NCI-H226 (cell line): ENCODE measurements at regions not wholly inside any gene's neighbourhood (a gene's known extent, or its start where the extent isn't known, plus 50 kb on each side); places are given as distances from the start of the nearest gene placed in this dataset.
"Not testable (repeated sequence)": the region's sequence is repeated elsewhere in the genome, so short reads cannot be mapped to it uniquely, and the experiment has no call there.

Experiments used
- DNase-seq: peaks from one replicate; pipeline ENCODE4 v3.0.0-alpha.2; 2015

GRCh38 chr10:20486791-20487190, 410.3 kb downstream of the NEBL start:
- DNase-seq, result no peak

GRCh38 chr10:20485554-20485953, 411.6 kb downstream of the NEBL start:
- DNase-seq, result no peak

GRCh38 chr10:20481054-20481453, 416.1 kb downstream of the NEBL start:
- DNase-seq, result no peak

DNA sequence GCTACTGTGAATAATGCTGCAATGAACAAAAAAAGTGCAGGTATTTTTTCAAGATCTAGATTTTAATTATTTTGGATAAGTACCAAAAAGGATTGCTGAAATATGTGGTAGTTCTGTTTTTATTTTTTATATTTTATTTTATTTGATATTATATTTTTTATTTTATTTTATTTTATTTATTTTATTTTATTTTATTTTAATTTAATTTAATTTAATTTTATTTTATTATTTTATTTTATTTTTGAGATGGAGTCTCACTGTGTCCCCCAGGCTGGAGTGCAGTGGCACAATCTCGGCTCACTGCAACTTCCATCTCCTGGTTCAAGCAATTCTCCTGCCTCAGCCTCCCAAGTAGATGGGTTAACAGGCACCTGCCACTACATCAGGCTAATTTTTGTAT, 416.5 kb downstream of the NEBL start:
- not testable (repeated sequence) for DNase-seq

DNA sequence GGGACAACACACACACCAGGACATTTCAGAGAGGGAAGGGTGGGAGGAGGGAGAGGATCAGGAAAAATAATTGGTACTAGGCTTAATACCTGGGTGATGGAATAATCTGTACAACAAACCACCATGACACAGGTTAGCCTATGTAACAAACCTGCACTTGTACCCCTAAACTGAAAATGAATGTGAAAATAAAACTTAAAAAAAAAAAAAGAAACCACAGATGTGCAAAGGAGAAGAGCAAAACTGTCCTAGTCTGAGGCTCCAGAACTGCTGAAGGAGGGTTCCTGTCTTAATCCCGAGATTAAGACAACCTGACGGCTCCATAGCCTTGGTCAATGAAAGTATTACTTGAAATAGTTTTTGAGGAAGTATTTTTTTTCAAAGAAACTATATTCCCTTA, 423.0 kb downstream of the NEBL start:
- no peak for DNase-seq

DNA sequence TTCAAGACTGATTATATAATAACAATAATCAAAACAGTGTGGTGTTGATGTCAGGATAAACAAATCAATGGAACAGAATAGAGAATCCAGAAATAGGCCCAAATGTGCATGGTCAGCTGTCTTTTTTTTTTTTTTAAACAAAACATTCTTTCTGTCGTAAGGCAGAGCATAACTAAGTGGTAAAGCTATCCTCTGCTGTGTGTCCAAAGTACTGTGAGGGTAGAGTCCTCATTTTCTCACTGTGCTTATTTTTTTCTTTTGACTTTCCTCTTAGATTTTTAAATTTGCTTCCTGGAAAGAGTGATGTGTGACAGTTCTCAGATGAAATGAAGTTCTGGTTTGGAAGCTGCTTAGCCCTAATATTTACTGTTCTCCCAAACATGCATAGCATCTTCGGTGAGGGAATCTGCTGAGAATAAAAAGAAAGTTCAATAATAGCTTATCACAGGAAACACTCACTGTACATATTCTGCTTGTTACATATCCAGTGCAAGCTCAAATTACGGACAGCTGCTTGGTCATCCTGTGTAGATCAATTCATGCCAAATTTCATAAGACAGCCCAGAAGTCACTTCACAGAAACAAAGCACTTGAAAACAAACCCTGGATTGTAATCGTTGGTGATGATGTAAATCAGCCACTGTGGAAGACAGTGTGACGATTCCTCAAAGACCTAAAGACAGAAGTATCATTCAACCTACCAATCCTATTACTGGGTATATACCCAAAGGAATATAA, 423.9 kb downstream of the NEBL start:
- no peak for DNase-seq

DNA sequence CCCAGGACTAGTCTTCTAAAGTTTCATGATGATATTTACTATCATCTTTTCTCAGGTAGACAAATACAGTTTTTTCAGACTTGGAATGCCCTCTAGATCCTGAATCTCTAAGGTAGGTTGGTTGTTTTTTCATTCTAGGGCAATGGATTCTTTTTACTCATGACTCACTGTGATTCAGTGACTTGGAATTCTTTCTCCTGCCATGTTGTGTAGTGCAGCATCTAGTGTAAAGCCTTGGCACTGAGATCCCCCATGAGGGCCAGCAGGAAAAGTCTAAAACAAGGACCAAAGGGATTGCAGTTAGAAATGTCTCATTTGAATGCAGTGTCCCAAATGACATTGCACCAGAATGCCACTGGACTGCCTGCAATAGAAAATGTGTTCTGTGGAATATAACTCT, 430.4 kb downstream of the NEBL start:
- peak; percentile 82 for DNase-seq

- DNase-seq, result no peak
These were observed 439.5 kb downstream of the NEBL start for GRCh38 chr10:20457649-20458048.

GRCh38 chr10:20455774-20456173, 441.3 kb downstream of the NEBL start:
- no peak for DNase-seq

DNA sequence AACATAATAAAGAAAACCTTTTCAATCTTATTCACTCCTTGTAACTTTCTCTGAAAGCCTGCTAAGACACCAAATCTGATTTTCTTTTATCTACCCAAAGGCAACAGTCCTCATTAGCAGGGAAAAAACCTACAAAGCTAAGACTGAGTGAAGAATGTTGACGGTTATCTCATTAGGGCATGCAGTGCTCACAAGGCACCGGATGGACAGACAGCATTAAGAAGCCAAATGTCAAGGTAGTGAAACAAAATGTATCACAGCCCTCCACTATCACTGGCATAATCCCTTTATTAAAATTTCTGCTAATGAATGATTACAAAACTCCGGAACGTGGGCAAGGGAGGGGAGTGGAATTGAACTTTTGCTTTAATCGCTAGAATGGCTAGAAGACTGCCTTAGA, 442.8 kb downstream of the NEBL start:
- no peak for DNase-seq

DNA sequence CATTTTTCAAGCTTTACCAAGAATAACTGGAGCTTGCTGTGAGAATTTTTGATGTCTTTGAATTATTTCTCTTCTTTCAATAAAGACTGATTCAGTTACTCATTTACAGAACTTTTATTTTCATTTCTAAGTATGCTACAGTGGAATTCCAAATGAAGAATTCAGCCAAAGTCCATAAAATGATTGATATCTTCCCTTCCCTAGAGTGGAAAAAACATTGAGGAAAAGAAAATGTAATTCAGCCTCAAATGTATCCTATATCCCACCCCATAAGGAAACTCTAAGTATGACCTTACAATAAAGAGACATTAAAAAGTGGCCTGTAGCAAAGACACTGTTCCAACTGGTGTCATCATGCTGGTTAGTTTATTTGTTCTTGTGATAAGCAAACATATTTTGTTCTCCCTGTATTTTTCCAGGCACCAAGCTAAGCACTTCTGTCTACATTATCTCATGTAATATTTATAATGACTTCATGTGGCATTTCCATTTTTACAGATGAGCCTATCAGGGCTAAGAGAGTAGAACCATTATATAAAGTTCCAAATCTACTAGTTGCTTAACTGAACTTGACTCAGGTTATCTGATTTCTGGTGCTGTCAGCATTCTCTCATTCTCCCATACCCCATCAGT, 450.4 kb downstream of the NEBL start:
- no peak for DNase-seq

- no peak for DNase-seq
These were observed 454.0 kb downstream of the NEBL start for GRCh38 chr10:20443094-20443493.

- no peak for DNase-seq
These were observed 467.4 kb downstream of the NEBL start for GRCh38 chr10:20429742-20430141.

DNA sequence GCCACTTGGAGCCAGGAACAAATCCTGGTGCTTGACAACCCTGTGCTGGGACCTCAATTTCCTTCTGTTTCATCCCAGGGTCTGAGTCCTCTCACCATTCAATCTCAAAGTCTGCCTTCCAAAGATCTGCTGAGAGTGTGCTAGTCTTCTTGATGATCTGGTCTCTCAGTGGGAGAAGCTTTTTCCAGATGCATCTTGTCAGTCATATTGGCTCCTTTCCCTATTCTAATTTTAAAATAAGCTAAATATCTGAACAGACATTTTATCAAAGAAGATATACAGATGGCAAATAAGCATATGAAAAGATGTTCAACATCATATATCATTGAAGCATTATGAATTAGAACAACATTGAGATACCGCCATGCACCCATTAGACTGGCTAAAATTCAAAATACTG, 469.3 kb downstream of the NEBL start:
- DNase-seq, result no peak

GRCh38 chr10:20418286-20418685, 478.8 kb downstream of the NEBL start:
- peak; percentile 54 for DNase-seq

DNA sequence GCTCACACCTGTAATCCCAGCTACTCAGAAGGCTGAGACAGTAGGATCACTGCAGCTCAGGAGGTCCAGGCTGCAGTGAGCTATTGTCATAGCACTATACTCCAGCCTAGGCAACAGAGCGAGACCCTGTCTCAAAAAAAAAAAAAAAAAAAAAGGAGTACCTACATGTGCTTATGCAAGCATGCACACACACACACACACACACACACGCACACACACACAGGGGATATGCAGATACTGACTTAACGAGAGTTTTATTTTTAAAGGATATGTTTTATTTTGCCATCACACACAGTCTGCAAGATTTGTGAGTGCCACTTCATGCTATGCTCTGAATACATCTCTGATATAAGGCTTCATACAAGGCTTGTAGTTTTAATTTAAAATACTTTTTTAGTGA, 479.3 kb downstream of the NEBL start:
- no peak for DNase-seq

GRCh38 chr10:20415684-20416083, 481.4 kb downstream of the NEBL start:
- peak; percentile 85 for DNase-seq

GRCh38 chr10:20407357-20407756, 489.8 kb downstream of the NEBL start:
- no peak for DNase-seq

DNA sequence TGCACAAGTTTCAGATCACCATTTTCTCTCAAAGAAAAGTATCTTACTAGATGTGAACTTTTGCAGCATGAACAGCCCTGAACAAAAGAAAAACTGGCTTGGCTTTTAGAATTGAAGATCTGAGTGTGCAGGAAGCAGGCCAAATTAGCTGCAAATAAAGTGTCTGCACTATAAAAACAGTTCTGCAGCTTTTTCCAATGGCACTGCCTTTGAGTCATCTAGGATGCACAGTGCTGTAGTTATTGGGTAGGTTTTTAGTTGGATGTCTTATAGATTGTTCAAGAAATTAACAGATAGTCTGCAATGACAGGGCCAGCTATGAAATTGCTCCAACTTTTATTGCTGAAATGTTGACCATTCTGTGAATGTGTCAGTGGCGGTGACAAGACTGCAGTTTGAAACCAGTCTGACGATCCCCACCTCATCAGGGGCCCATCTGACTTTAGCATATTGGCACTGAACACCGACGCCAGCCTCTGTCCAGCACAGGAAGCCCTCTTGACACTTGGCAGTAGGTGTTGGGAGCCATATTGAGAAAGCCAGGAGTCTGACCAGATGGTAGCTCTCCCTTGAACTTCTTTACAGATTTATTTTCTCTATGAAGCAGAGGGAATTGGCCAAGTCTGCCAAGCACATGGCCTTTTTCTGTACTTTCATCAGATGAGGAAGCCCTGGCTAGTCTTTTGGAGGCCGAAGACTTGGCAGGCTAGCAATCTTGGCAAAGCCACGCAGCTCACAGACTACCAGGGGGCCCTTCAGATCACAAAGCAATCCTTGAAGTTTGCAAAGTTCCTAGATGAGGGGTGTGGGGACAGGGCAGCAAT, 490.6 kb downstream of the NEBL start:
- DNase-seq, result no peak

DNA sequence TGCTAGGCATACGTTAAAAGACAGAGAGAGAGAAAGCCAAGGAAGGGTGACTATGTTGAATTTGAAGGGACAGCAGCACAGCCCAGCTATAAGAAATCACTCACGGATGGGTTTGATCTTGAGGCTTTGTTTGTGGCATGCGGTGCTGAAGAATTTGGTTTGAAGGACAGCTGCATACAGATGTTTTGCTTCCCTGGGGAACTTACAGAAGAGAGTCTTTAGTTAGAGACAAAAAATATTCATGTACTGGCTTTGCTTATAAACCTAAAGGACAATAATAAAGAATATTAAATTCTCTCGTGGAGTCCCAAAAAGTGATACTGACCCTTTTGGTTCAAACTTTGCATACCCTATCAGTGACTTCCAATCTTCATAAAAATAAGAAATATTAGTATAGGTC, 491.4 kb downstream of the NEBL start:
- DNase-seq, result no peak

DNA sequence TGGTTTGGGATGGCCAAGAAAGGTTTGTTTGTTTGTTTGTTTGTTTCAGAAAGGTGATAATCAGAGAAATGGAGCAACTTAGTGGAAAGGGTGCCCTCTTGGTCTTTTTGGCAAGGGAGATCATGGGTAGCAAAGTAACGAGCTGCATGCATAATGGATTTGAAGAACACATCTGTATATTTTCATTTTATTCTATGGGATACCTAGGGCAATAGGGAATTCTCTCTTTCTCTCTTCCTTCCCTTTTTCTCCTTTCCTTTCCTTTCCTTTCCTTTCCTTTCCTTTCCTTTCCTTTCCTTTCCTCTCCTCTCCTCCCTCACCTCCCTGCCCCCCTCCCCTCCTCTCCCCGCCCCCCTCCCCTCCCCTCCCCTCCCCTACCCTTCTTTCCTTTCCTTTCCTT, 492.1 kb downstream of the NEBL start:
- DNase-seq, result no peak

DNA sequence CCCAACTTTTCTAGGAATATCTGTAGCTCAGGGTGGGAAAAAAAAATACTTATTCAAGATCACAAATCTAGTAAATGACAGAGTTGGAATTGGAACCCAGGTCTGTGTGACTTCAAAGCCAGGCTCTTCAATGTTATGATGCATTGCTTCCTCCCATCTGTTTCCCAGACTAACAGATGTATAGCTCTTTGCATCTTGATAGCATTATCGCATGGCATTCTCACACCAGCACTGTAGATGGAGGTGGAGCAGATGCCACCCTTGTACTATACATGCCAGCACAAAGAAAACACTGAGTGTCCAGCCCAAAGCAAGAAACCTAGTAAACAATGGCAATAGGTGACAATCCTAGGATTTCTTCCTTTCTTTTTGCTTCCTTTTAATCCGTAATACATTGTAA, 497.3 kb downstream of the NEBL start:
- no peak for DNase-seq

DNA sequence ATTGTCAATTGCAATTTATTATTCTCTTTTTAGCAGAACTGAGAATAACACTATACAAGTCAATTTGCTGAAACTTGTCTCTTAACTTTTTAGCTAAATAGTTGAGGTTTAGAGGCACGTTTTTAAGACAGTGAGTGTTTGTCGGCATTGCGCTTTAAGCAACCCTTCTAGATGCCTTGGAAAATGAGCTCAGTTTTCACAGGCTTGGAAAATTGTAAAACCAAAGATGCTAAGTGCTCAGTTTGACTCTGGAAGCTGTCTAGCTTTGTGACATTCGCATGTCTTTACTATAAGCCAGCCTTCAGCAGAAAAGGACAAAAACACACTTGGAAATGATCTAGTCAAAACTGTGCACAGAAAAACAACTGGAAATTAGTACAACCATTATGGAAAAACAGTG, 500.4 kb downstream of the NEBL start:
- no peak for DNase-seq

DNA sequence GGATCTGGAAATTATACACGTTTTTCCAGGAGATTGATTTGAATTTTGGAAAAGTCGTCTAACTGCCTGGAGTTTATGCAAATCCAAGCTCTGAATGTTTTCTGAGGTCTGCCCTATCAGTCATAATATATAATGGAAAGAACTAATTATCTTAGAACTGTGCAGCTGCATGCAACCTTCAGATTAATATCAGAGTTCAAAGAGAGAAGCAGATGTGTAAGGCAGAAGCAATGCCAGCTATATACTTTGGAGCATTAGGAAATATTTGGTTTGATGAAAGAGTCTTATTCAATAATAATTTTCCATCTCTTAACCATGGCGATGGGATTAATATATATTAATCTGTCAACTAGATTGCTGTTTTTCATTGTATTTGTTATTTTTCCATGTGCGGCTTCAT, 500.9 kb downstream of the NEBL start:
- no peak for DNase-seq
